Skeletal muscle tissue (tissue), 3 donors: ENCODE measurements at regions not wholly inside any gene's neighbourhood (a gene's known extent, or its start where the extent isn't known, plus 50 kb on each side); places are given as distances from the start of the nearest gene placed in this dataset.
"Not testable (repeated sequence)": the region's sequence is repeated elsewhere in the genome, so short reads cannot be mapped to it uniquely, and the experiment has no call there.

Experiments
- H3K27ac ChIP-seq: one replicate; pipeline ENCODE4 v1.7.0; 2013; ENCODE audit warnings: mild to moderate bottlenecking, low read depth, low read length, inconsistent platforms
- H3K27me3 ChIP-seq, 3 donors: one replicate each; pipeline ENCODE4 v1.7.0; 2013; ENCODE audit warnings: low read length in 3 of 3; ENCODE audit not compliant: control insufficient read depth in 3 of 3, insufficient read depth in 3 of 3
- H3K36me3 ChIP-seq, 3 donors: one replicate each; pipeline ENCODE4 v1.7.0; 2013; ENCODE audit warnings: low read length in 3 of 3; ENCODE audit not compliant: control insufficient read depth in 3 of 3, insufficient read depth in 3 of 3
- H3K4me1 ChIP-seq, 3 donors: one replicate each; pipeline ENCODE4 v1.7.0; 2013; ENCODE audit warnings: low read length in 3 of 3, mild to moderate bottlenecking in 3 of 3; ENCODE audit not compliant: control insufficient read depth in 3 of 3, insufficient read depth in 3 of 3
- H3K4me3 ChIP-seq, 3 donors: one replicate each; pipeline ENCODE4 v1.7.0; 2013; ENCODE audit warnings: low read length in 3 of 3
- H3K9ac ChIP-seq, 3 donors: one replicate each; pipeline ENCODE4 v1.7.0; 2013; ENCODE audit warnings: low read length in 3 of 3, mild to moderate bottlenecking in 3 of 3, moderate library complexity in 2 of 3, low read depth in 1 of 3
- H3K9me3 ChIP-seq, 3 donors: one replicate each; pipeline ENCODE4 v1.7.0; 2013; ENCODE audit warnings: low read length in 3 of 3; ENCODE audit not compliant: control insufficient read depth in 3 of 3
- donor health status: Osteomylitis.

DNA sequence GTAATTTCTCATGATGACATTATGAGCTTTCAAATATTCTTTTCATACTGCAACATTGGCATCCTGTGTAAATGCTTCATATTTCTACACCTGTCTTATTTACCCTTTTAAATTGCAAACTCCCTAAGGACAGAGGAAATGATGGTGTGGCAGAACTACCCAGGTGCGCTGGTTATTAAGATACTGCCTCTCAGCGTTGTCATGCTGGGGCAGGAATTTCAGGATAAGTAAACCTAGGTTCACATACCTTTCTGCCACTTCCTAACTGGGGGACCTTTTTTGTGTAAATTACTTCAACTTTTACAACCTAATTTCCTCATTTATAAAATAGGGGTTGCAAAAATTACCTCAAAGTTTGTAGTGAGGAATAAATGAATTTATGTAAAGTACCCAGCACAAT is 137.7 kb upstream of the NBPF26 start:
- H3K27me3 ChIP-seq, H3K36me3 ChIP-seq, H3K9me3 ChIP-seq, H3K27ac ChIP-seq, H3K9ac ChIP-seq, H3K4me1 ChIP-seq, H3K4me3 ChIP-seq: not testable (repeated sequence)

DNA sequence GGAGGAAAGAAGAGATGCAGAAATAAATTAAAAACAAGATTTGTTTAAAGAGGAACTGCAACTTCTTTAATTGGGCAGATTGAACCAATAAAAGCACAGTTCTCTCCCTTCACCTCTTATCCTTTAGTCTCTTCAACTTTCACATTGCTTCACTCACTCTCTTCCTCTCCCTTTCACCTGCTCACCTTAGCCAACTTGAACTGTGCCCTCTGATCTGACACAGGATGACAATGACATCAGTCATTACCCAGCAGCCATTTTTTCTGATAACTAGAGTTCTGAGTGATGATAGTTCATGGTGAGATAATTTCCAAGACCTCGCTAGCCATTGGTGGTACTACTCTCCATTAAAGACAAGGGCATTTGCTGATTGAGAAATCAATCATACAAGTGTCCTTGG is 134.9 kb upstream of the NBPF26 start:
- not testable (repeated sequence) for H3K27me3 ChIP-seq, H3K4me1 ChIP-seq, H3K9me3 ChIP-seq, H3K4me3 ChIP-seq, H3K27ac ChIP-seq, H3K9ac ChIP-seq, H3K36me3 ChIP-seq

DNA sequence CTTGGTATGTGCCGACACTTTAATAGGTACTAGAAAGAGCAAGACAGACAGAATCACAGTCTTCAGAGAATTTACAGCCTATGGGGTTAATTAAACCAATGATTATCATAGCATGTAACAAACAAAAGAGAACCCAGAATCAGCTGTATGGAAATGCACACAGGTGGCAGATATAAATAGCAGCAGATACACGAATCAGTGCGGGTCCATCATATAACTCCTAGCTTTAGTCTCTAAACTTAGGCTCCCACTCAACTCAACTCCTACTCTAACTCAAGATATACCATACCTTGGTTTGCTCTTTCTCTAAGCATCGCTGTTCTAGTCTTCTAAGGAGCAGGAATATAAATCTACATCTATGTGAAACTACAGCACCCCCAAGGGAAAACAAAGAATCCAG is 132.0 kb upstream of the NBPF26 start:
- H3K36me3 ChIP-seq, H3K9ac ChIP-seq, H3K27me3 ChIP-seq, H3K4me3 ChIP-seq, H3K9me3 ChIP-seq, H3K4me1 ChIP-seq: not testable (repeated sequence)
- H3K27ac ChIP-seq: peak overlapping the region; percentile 67

DNA sequence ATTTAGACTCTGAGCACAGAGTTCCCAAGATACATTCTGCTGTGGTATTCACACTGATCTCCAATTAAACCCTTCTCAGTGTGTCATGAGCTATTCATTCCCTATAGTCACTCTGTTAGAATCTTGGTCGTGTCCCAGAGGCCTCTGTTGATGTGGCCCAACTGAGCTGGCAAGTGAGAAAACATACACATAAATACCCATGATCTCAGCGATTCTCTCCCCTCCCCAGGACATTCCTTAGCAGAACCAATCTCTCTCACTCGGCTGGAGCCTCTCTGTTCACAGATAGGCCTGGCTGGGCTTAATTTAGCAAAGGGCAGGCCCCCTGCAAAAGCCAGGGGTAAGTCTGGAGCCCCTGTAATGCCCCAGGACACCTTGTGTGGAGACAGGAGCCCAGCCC is 130.8 kb upstream of the NBPF26 start:
- not testable (repeated sequence) for H3K9ac ChIP-seq, H3K27ac ChIP-seq, H3K27me3 ChIP-seq, H3K9me3 ChIP-seq, H3K4me1 ChIP-seq, H3K36me3 ChIP-seq, H3K4me3 ChIP-seq

DNA sequence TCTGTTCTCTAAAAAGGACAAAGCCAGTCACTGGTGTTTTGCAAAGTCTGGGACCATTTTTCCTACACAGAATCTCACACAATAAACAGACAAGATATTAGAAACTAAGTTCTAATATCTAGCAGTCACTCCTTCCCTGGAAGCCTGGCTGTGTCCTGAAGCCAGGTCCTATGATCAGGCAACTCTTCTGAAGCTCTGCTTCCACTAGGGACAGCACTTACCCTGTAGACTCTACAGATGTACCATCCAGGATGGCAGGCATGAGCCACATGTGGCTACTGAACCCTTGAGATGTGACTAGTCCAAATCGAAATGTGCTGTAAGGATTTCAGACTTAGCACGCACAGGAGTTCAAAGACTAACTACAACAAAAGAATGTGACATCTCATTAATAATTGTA is 130.1 kb upstream of the NBPF26 start:
- not testable (repeated sequence) for H3K27me3 ChIP-seq, H3K4me3 ChIP-seq

DNA sequence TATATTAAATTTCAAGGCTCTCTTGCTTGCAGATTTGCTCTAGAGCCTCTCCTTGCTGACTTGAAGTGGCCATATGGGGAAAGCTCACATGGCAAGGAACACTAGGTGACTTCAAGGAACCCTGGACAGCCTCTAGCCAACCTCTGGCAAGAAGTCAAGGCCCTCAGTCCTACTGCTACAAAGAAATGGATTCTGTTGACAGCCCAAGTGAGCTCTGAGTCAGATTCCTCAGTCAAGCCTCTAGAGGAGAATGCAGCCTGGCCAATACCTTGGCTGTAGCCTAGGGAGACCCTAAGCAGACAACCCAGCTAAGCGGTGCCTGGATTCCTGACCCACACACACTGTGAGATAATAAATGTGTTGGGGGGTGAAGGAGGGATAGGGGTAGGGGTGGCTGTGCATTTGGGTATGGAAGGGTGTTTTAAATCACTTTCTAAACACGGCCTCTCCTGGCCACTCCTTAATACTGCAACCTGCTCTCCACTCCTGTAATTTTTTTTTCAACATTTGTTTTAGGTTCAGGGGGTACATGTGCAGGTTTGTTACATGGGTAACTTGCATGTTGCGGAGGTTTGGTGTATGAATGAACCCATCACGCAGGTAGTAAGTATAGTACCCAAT is 125.3 kb upstream of the NBPF26 start:
- not testable (repeated sequence) for H3K36me3 ChIP-seq, H3K9ac ChIP-seq, H3K27ac ChIP-seq, H3K9me3 ChIP-seq, H3K4me3 ChIP-seq, H3K27me3 ChIP-seq, H3K4me1 ChIP-seq

More for the DNA sequence above, 130.1 kb upstream of the NBPF26 start:
- H3K9ac ChIP-seq, H3K27ac ChIP-seq, H3K4me1 ChIP-seq, H3K36me3 ChIP-seq, H3K9me3 ChIP-seq: not testable (repeated sequence)

DNA sequence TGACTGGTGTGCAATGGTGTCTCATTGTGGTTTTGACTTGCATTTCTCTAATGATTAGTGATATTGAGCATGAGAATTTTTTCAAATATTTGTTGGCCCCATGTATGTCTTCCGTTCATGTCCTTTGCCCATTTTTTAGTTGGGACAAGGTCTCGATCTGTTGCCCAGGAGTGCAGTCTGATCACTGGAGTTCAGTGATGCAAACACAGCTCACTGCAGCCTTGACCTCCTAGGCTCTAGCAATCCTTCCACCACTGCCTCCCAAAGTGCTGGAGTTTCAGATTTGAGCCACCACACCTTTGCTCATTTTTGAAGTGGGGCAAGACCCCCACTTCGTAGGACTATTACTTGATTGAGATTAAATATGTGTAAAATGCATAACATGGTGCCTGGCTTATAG is 124.2 kb upstream of the NBPF26 start:
- not testable (repeated sequence) for H3K4me3 ChIP-seq, H3K27ac ChIP-seq, H3K36me3 ChIP-seq, H3K9ac ChIP-seq, H3K4me1 ChIP-seq, H3K9me3 ChIP-seq, H3K27me3 ChIP-seq

DNA sequence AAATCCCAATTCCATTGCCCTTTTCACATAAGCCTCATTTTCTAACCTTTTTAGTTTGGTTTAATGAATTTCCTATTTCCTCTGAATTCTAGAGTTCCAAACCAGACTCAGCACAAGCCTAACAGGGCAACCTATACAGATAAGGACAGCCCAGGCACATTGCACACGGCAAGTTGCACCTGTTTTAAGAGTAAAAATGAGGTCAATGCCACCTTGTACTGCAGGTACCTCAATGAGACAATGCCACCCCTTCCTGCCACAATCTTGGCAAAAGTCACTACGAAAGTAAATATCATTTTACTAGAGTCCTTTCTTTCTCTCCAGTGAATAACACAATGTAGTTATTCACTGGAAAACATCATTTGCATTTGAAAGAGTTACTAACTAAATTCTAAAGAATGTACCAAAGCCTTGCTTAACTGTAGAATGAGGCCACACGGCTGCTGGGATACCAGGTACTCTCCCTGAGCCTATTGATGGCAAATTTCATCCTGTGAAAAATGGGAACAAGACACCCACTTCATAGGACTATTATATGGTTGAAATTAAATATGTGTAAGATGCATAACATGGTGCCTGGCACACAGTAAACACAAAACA is 123.2 kb upstream of the NBPF26 start:
- H3K4me1 ChIP-seq, H3K27me3 ChIP-seq, H3K36me3 ChIP-seq, H3K9ac ChIP-seq, H3K27ac ChIP-seq, H3K9me3 ChIP-seq, H3K4me3 ChIP-seq: not testable (repeated sequence)

DNA sequence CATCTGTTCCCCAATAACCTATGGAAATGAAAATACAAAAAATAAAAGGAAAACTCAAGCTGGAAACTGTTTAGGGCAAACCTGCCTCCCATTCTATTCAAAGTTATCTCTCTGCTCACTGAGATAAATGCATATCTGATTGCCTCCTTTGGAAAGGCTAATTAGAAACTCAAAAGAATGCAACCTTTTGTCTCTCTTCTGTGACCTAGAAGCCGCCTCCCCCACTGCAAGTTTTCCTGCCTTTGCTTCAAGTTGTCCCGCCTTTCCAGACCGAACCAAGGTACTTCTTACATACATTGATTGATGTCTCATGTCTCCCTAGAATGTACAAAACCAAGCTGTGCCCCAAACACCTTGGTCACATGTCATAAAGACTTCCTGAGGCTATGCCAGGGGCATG is 115.9 kb upstream of the NBPF26 start:
- not testable (repeated sequence) for H3K4me1 ChIP-seq, H3K9ac ChIP-seq, H3K36me3 ChIP-seq, H3K27me3 ChIP-seq, H3K27ac ChIP-seq, H3K9me3 ChIP-seq, H3K4me3 ChIP-seq

DNA sequence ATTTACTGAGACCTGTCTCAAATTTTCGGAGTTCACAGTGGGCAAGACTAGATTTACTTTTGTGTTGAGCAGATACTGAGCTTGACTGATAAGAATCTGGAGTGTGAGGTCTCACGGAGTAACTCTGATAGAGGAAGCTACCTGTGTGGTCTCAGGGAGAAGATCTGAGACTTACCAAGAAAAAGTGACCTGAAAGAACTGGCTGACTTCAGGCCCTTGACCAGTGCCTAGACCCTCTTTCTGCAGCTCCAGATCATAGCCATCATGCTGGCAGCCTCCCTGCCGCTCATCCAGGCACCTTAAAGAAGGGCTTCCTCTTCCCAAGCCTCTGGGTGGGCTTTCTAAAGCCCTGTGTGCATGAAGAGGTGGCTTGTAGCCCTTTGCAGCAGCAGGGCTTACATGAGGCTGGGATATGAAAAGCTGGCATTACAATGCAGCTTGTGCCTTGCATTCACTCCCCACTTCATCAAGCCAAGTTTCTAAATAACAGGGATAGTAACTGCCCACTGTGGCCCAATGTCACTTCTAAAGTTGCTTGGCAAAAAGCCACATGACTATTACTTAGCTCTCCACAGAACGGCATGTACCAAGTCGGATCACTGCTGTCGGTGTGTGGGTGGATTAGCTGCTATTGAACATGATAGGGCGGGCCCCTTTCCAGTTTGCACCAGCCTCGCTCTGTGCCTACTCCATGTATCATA is 115.3 kb upstream of the NBPF26 start:
- H3K27ac ChIP-seq, H3K27me3 ChIP-seq, H3K9me3 ChIP-seq, H3K9ac ChIP-seq, H3K4me3 ChIP-seq, H3K4me1 ChIP-seq, H3K36me3 ChIP-seq: not testable (repeated sequence)
